Neural cell (in vitro differentiated cells): ENCODE measurements at regions not wholly inside any gene's neighbourhood (a gene's known extent, or its start where the extent isn't known, plus 50 kb on each side); places are given as distances from the start of the nearest gene placed in this dataset.

Source experiments
- H2AFZ ChIP-seq: fragments of 200-600, 300-800 bp; sonication (generic), shearing (Covaris generic); 2 replicates; pipeline ENCODE4 v1.6.0; 2014; ENCODE audit warnings: low read depth, mild to moderate bottlenecking, antibody characterized with exemption, low read length, moderate library complexity
- H3F3A ChIP-seq: fragments of 200-600 bp; shearing (Covaris generic); 2 replicates; pipeline ENCODE4 v1.6.1; 2016; ENCODE audit warnings: mild to moderate bottlenecking, moderate library complexity, mixed read lengths, antibody characterized with exemption, low read length; ENCODE audit not compliant: insufficient read depth, poor library complexity, severe bottlenecking
- H3K27ac ChIP-seq: fragments of 200-600, 300-800 bp; sonication (generic), shearing (Covaris generic); 2 replicates; pipeline ENCODE4 v1.5.1; 2014; ENCODE audit warnings: mild to moderate bottlenecking, low read length, moderate library complexity
- H3K27me3 ChIP-seq: fragments of 300-800, 200-600 bp; sonication (generic), shearing (Covaris generic); 2 replicates; pipeline ENCODE4 v1.6.0; 2014; ENCODE audit warnings: mild to moderate bottlenecking, low read depth, low read length, moderate library complexity; ENCODE audit not compliant: insufficient read depth
- H3K36me3 ChIP-seq: fragments of 300-800, 200-600 bp; sonication (generic), shearing (Covaris generic); 2 replicates; pipeline ENCODE4 v1.5.1; 2014; ENCODE audit warnings: mild to moderate bottlenecking, antibody characterized with exemption, low read length, moderate library complexity; ENCODE audit not compliant: insufficient read depth
- H3K4me2 ChIP-seq: fragments of 300-800, 200-600 bp; sonication (generic), shearing (Covaris generic); 2 replicates; pipeline ENCODE4 v1.6.0; 2014; ENCODE audit warnings: mild to moderate bottlenecking, low read length
- H3K4me3 ChIP-seq: fragments of 300-800, 200-600 bp; sonication (generic), shearing (Covaris generic); 2 replicates; pipeline ENCODE4 v1.5.1; 2014; ENCODE audit warnings: mild to moderate bottlenecking, low read length, moderate library complexity
- H3K79me2 ChIP-seq: fragments of 200-600 bp; shearing (Covaris generic); replicated peaks from 2 replicates; pipeline ENCODE4 v1.6.0; 2014; ENCODE audit warnings: mild to moderate bottlenecking, low read length, moderate library complexity; ENCODE audit not compliant: insufficient read depth
- H3K9ac ChIP-seq: fragments of 300-800, 200-600 bp; sonication (generic), shearing (Covaris generic); 2 replicates; pipeline ENCODE4 v1.6.1; 2016; ENCODE audit warnings: mild to moderate bottlenecking, low read length, mixed read lengths
- H3K9me2 ChIP-seq: fragments of 200-600 bp; shearing (Covaris generic); 2 replicates; pipeline ENCODE4 v1.6.1; 2016; ENCODE audit warnings: mild to moderate bottlenecking, low read length, mixed read lengths; ENCODE audit not compliant: insufficient read depth
- H3K9me3 ChIP-seq: fragments of 200-600, 300-800 bp; sonication (generic), shearing (Covaris generic); 2 replicates; pipeline ENCODE4 v1.6.1; 2016; ENCODE audit warnings: mild to moderate bottlenecking, mixed run types, low read length, moderate library complexity, mixed read lengths
- H4K20me1 ChIP-seq: fragments of 200-600 bp; shearing (Covaris generic); 2 replicates; pipeline ENCODE4 v1.6.1; 2016; ENCODE audit warnings: mild to moderate bottlenecking, mixed run types; ENCODE audit not compliant: insufficient read depth
- EP300 ChIP-seq: fragments of 450-650 bp; conservative IDR thresholded peaks from 2 replicates; pipeline ENCODE4 v1.6.1; 2014; ENCODE audit warnings: antibody characterized with exemption, mild to moderate bottlenecking, moderate library complexity; ENCODE audit not compliant: poor library complexity, severe bottlenecking
- EZH2 ChIP-seq: fragments of 200-600, 300-800 bp; shearing (Covaris generic), sonication (generic); IDR thresholded peaks from 2 replicates; pipeline ENCODE4 v1.6.1; 2014; ENCODE audit warnings: antibody characterized with exemption, low read length, borderline replicate concordance, mild to moderate bottlenecking; ENCODE audit not compliant: insufficient read depth, poor library complexity, severe bottlenecking
- MXI1 ChIP-seq: fragments of 450-650 bp; conservative IDR thresholded peaks from 2 replicates; pipeline ENCODE4 v1.6.1; 2014; ENCODE audit warnings: antibody characterized with exemption, mild to moderate bottlenecking; ENCODE audit not compliant: poor library complexity, severe bottlenecking
- POLR2AphosphoS5 ChIP-seq: IDR thresholded peaks from 2 replicates; pipeline ENCODE4 v1.6.1; 2012
- RAD21 ChIP-seq: fragments of 450-650 bp; conservative IDR thresholded peaks from 2 replicates; pipeline ENCODE4 v1.6.1; 2014; ENCODE audit warnings: antibody characterized with exemption, mild to moderate bottlenecking, moderate library complexity
- SMC3 ChIP-seq: fragments of 450-650 bp; conservative IDR thresholded peaks from 2 replicates; pipeline ENCODE4 v1.6.1; 2014; ENCODE audit warnings: antibody characterized with exemption, mild to moderate bottlenecking, moderate library complexity; ENCODE audit not compliant: poor library complexity
- TAF1 ChIP-seq: IDR thresholded peaks from 2 replicates; pipeline ENCODE4 v1.6.1; 2012; ENCODE audit warnings: low read depth
- TF ChIP-seq, protein P1 (sequence below): fragments of 450-650 bp; IDR thresholded peaks from 2 replicates; pipeline ENCODE4 v1.5.1; 2014; ENCODE audit warnings: antibody characterized with exemption, mild to moderate bottlenecking, moderate library complexity; ENCODE audit not compliant: poor library complexity, severe bottlenecking
- TF ChIP-seq, protein P2 (sequence below): IDR thresholded peaks from 2 replicates; pipeline ENCODE4 v1.6.1; 2012; ENCODE audit warnings: borderline replicate concordance

DNA sequence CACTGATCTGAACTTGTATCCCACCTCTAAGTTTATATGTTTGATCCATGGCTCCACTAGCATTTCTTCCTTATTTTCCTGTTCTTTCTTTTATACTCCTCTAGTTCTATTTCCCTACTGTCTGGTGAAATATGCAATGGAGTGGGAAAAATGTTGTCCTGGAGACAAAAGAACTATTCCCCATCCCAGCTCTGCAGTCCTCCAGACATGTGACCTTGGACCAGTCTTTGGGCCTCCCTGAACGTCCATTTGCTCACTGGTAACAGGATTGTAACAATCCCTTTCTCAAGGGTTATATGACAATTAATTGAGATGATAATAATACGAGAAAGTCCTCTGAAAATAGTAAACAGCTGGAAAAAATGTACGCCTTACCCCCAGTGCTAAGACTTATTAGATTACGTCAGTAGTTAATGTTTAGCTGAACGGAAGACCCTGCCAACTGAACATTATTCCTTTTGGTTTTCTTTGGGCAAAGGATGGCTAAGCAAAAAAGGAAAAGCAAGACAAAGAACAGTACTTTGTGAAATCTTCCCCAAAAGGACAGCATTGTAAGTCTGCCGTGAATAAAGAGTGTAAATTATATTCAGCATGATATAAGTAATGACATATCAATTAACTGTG is 302.3 kb upstream of the PPARGC1A start:
- Histone ChIP-seq H3K27me3 (no peaks in the 10 kb centered on the region), H3K4me2 (no peak overlapping the region), H3F3A (no peaks in the 10 kb centered on the region), H3K9me3 (no peaks in the 10 kb centered on the region), H3K9me2 (no peaks in the 10 kb centered on the region), H3K27ac (no peak overlapping the region), H2AFZ (no peak overlapping the region), H3K36me3 (no peaks in the 10 kb centered on the region), H3K4me3 (no peak overlapping the region), H3K9ac (no peak overlapping the region), H4K20me1 (no peaks in the 10 kb centered on the region), H3K79me2 (no peaks in the 10 kb centered on the region)
- TF ChIP-seq RAD21: no peak
- TF ChIP-seq EZH2: no peak
- TF ChIP-seq, protein P1, sequence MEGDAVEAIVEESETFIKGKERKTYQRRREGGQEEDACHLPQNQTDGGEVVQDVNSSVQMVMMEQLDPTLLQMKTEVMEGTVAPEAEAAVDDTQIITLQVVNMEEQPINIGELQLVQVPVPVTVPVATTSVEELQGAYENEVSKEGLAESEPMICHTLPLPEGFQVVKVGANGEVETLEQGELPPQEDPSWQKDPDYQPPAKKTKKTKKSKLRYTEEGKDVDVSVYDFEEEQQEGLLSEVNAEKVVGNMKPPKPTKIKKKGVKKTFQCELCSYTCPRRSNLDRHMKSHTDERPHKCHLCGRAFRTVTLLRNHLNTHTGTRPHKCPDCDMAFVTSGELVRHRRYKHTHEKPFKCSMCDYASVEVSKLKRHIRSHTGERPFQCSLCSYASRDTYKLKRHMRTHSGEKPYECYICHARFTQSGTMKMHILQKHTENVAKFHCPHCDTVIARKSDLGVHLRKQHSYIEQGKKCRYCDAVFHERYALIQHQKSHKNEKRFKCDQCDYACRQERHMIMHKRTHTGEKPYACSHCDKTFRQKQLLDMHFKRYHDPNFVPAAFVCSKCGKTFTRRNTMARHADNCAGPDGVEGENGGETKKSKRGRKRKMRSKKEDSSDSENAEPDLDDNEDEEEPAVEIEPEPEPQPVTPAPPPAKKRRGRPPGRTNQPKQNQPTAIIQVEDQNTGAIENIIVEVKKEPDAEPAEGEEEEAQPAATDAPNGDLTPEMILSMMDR: no peak
- no peak for TF ChIP-seq POLR2AphosphoS5
- TF ChIP-seq SMC3: no peak
- TF ChIP-seq TAF1: no peak
- no peak for TF ChIP-seq MXI1
- TF ChIP-seq, protein P2, sequence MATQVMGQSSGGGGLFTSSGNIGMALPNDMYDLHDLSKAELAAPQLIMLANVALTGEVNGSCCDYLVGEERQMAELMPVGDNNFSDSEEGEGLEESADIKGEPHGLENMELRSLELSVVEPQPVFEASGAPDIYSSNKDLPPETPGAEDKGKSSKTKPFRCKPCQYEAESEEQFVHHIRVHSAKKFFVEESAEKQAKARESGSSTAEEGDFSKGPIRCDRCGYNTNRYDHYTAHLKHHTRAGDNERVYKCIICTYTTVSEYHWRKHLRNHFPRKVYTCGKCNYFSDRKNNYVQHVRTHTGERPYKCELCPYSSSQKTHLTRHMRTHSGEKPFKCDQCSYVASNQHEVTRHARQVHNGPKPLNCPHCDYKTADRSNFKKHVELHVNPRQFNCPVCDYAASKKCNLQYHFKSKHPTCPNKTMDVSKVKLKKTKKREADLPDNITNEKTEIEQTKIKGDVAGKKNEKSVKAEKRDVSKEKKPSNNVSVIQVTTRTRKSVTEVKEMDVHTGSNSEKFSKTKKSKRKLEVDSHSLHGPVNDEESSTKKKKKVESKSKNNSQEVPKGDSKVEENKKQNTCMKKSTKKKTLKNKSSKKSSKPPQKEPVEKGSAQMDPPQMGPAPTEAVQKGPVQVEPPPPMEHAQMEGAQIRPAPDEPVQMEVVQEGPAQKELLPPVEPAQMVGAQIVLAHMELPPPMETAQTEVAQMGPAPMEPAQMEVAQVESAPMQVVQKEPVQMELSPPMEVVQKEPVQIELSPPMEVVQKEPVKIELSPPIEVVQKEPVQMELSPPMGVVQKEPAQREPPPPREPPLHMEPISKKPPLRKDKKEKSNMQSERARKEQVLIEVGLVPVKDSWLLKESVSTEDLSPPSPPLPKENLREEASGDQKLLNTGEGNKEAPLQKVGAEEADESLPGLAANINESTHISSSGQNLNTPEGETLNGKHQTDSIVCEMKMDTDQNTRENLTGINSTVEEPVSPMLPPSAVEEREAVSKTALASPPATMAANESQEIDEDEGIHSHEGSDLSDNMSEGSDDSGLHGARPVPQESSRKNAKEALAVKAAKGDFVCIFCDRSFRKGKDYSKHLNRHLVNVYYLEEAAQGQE: no peak
- TF ChIP-seq EP300: no peak

DNA sequence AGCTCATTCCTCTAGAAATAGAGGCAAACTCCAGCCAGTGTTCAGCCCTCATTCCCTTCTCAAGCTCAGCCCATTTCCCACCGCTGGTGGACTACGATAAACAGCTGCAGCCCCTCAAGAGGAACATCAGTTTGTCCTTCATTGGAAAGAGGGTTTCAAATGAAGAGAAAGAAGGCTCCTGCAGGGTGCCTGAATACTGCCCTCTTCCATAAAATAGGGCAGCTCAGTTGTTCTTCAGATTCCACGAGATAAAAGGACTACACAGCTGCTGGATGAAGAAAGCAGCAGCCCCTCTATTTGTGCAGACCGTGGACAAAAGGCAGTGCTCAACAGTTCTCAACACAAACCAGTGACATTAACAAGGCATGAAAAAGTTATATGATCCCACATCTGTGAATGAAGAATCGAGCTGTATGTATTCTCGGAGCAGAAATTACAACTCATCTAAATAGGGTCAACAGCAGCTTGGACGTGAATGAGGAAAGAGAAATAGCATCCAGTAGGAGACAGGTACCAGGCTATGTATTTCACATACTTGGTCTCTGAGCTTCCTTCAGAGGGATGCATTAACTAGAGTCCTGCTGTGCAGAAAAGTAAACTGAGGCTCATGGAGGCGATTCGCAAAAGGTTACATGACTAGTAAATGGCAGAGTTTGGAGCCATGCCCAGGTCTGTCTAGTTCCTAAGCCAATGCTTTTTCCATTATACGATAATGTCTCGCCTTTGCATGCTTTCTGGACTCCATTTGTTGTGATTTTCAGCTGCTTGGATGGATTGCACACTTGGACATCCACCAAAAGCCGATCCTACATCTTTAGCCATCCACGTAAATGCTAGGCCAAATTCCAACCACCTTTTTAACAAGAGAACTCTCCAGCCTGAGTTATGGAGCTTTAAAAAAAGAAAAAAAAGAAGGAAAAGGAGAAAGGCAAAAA is 301.2 kb upstream of the PPARGC1A start:
- H3K79me2 ChIP-seq: no peaks in the 10 kb centered on the region
- no peak overlapping the region for H3K9ac ChIP-seq
- H3K4me2 ChIP-seq: no peak overlapping the region
- no peaks in the 10 kb centered on the region for H3K9me2 ChIP-seq
- no peaks in the 10 kb centered on the region for H4K20me1 ChIP-seq
- H3K4me3 ChIP-seq: no peak overlapping the region
- H3K27ac ChIP-seq: no peak overlapping the region
- H3K36me3 ChIP-seq: no peaks in the 10 kb centered on the region
- H3K27me3 ChIP-seq: no peaks in the 10 kb centered on the region
- TF ChIP-seq, protein P2: no peak
- TF ChIP-seq, protein P1: no peak
- no peak for TF ChIP-seq POLR2AphosphoS5
- no peak for TF ChIP-seq TAF1
- no peak for TF ChIP-seq RAD21
- TF ChIP-seq EP300: no peak
- no peak for TF ChIP-seq EZH2
- TF ChIP-seq MXI1: no peak
- no peak for TF ChIP-seq SMC3
- no peak overlapping the region for H2AFZ ChIP-seq
- H3F3A ChIP-seq: no peaks in the 10 kb centered on the region
- no peaks in the 10 kb centered on the region for H3K9me3 ChIP-seq
